HepG2 (cell line): ENCODE measurements at regions not wholly inside any gene's neighbourhood (a gene's known extent, or its start where the extent isn't known, plus 50 kb on each side); places are given as distances from the start of the nearest gene placed in this dataset.

Source experiments
- ATAC-seq: fragments of 200-7000 bp; cut with Tn5 transposase; 3 replicates; pipeline ENCODE4 v1.9.1; 2020; ENCODE audit warnings: mild to moderate bottlenecking, moderate library complexity
- BruUV-seq: library from RNA; stranded (reverse); fragments of 400-500 nt; replicated peaks from 2 replicates; lab custom pipeline; 2021; lab: Mats Ljungman, UMichigan
- CTCF ChIA-PET: fragments of 300-600 bp; formaldehyde crosslinking; extraction: SDS; loops from one replicate; lab custom pipeline; 2021; ENCODE audit warnings: low total read pairs, inconsistent platforms, low intra/inter-chr PET ratio; lab: Yijun Ruan, JAX
- POLR2A ChIA-PET: fragments of 350-600 bp; sonication (Branson Sonifier 250); formaldehyde crosslinking; loops from one replicate; lab custom pipeline; 2020; ENCODE audit warnings: antibody characterized with exemption, inconsistent platforms; lab: Yijun Ruan, JAX
- DNase-seq: peaks from one replicate; pipeline ENCODE4 v3.0.0-alpha.2; 2015; ENCODE audit warnings: low spot score
- FAIRE-seq: peaks from 3 replicates; lab custom pipeline; 2011; peaks lifted over from hg19 to GRCh38; lab: Jason Lieb, UNC
- H2AFZ ChIP-seq: one replicate; pipeline ENCODE4 v1.6.1; 2011; ENCODE audit warnings: low read length, inconsistent platforms
- H3K27ac ChIP-seq: fragments of 300-600 bp; 3 replicates; pipeline ENCODE4 v1.8.0; 2011; ENCODE audit warnings: mixed run types, mild to moderate bottlenecking, mixed read lengths, low read length, inconsistent platforms; ENCODE audit not compliant: insufficient read depth; ENCODE audit errors: extremely low read length
- H3K27me3 ChIP-seq, 2 experiments: fragments of 200-600 bp in 1 of 2; 2 replicates in 1 of 2; 3 replicates in 1 of 2; pipeline versions ENCODE4 v1.6.0 to v1.8.0; 2011; ENCODE audit warnings: low read length in 2 of 2, mild to moderate bottlenecking in 2 of 2, moderate library complexity in 2 of 2, inconsistent platforms in 1 of 2; ENCODE audit not compliant: insufficient read depth in 2 of 2, control insufficient read depth in 1 of 2
- H3K36me3 ChIP-seq, 2 experiments: fragments of 200-600 bp in 1 of 2; replicated peaks in 1 of 2; 2 replicates in 1 of 2; 3 replicates in 1 of 2; pipeline versions ENCODE4 v1.5.1 to v1.8.0; 2011; ENCODE audit warnings: low read length in 2 of 2, inconsistent platforms in 1 of 2; ENCODE audit not compliant: insufficient read depth in 2 of 2, control insufficient read depth in 1 of 2
- H3K4me1 ChIP-seq: 2 replicates; pipeline ENCODE4 v1.5.1; 2012; ENCODE audit warnings: low read length, inconsistent platforms; ENCODE audit not compliant: insufficient read depth
- H3K4me2 ChIP-seq: 2 replicates; pipeline ENCODE4 v1.6.0; 2011; ENCODE audit warnings: low read depth, low read length, inconsistent platforms
- H3K4me3 ChIP-seq, 3 experiments: fragments of 200-600 bp in 1 of 3; sonication (generic), shearing (Covaris generic) in 1 of 3; replicated peaks in 1 of 3; 2 replicates each; pipeline ENCODE4 v1.5.1; 2011 to 2016; ENCODE audit warnings: low read length in 3 of 3, inconsistent platforms in 2 of 3, low read depth in 2 of 3, mild to moderate bottlenecking in 2 of 3, control low read depth in 1 of 3, mixed read lengths in 1 of 3; ENCODE audit not compliant: insufficient read depth in 1 of 3
- H3K79me2 ChIP-seq: one replicate; pipeline ENCODE4 v1.6.1; 2011; ENCODE audit warnings: low read length, inconsistent platforms; ENCODE audit not compliant: insufficient read depth
- H3K9ac ChIP-seq: 2 replicates; pipeline ENCODE4 v1.6.0; 2011; ENCODE audit warnings: mild to moderate bottlenecking, low read depth, low read length, inconsistent platforms; ENCODE audit not compliant: insufficient read depth
- H3K9me3 ChIP-seq: 2 replicates; pipeline ENCODE4 v1.5.1; 2012; ENCODE audit warnings: mild to moderate bottlenecking, low read length
- H4K20me1 ChIP-seq: 2 replicates; pipeline ENCODE4 v1.6.0; 2011; ENCODE audit warnings: inconsistent platforms, mild to moderate bottlenecking, low read length, moderate library complexity; ENCODE audit not compliant: insufficient read depth
- ARNT ChIP-seq: fragments of 450-650 bp; IDR thresholded peaks from 2 replicates; pipeline ENCODE4 v1.6.1; 2017
- EHMT2 ChIP-seq: fragments of 200-600 bp; sonication (generic); IDR thresholded peaks from 2 replicates; pipeline ENCODE4 v1.7.0; 2017; ENCODE audit warnings: antibody characterized with exemption, low read depth, low read length, borderline replicate concordance
- FLYWCH1 ChIP-seq: sonication (generic); formaldehyde crosslinking; IDR thresholded peaks from 2 replicates; pipeline ENCODE4 v1.8.1; 2023; ENCODE audit warnings: mild to moderate bottlenecking, missing genetic modification reagents
- GABPA ChIP-seq, 2 experiments: IDR thresholded peaks; 2 replicates each; pipeline ENCODE4 v1.6.1; 2011 to 2016; ENCODE audit warnings: low read depth in 2 of 2, low read length in 1 of 2, missing biosample characterization in 1 of 2, missing genetic modification characterization in 1 of 2
- HHEX ChIP-seq: IDR thresholded peaks from 2 replicates; pipeline ENCODE4 v1.6.1; 2016; ENCODE audit warnings: control low read depth
- HNF1A ChIP-seq, 2 experiments: sonication (generic) in 1 of 2; formaldehyde crosslinking in 1 of 2; IDR thresholded peaks; 2 replicates each; pipeline versions ENCODE4 v1.4.0 to v1.6.1; 2016 to 2020; ENCODE audit warnings: borderline replicate concordance in 1 of 2, low read depth in 1 of 2, mild to moderate bottlenecking in 1 of 2, missing genetic modification reagents in 1 of 2
- JUNB ChIP-seq: sonication (generic); formaldehyde crosslinking; IDR thresholded peaks from 2 replicates; pipeline ENCODE4 v1.8.0; 2022; ENCODE audit warnings: missing genetic modification reagents, mild to moderate bottlenecking, borderline replicate concordance
- JUND ChIP-seq: sonication (generic); formaldehyde crosslinking; IDR thresholded peaks from 2 replicates; pipeline ENCODE4 v1.8.0; 2022; ENCODE audit warnings: mild to moderate bottlenecking, missing genetic modification reagents
- KAT8 ChIP-seq: IDR thresholded peaks from 2 replicates; pipeline ENCODE4 v1.6.1; 2016; ENCODE audit warnings: missing genetic modification reagents, missing compliant biosample characterization
- MIXL1 ChIP-seq: IDR thresholded peaks from 2 replicates; pipeline ENCODE4 v1.6.1; 2016
- MYNN ChIP-seq: sonication (generic); formaldehyde crosslinking; IDR thresholded peaks from 2 replicates; pipeline ENCODE4 v1.4.0; 2020; ENCODE audit warnings: mild to moderate bottlenecking, low read depth, missing genetic modification reagents
- NFYB ChIP-seq: sonication (generic); formaldehyde crosslinking; IDR thresholded peaks from 2 replicates; pipeline ENCODE4 v1.4.0; 2020; ENCODE audit warnings: missing genetic modification reagents
- PCBP2 ChIP-seq: fragments of 200-400 bp; formaldehyde crosslinking; optimal IDR thresholded peaks from 2 replicates; pipeline ENCODE3; 2018; ENCODE audit warnings: low read length, low read depth; ENCODE audit not compliant: poor library complexity, severe bottlenecking
- RBM39 ChIP-seq: fragments of 200-400 bp; formaldehyde crosslinking; IDR thresholded peaks from one replicate; pipeline ENCODE4 v1.6.1; 2018; ENCODE audit warnings: antibody characterized with exemption, mild to moderate bottlenecking, low read depth, low read length; ENCODE audit not compliant: poor library complexity, severe bottlenecking
- SIN3B ChIP-seq: fragments of 150-350 bp; IDR thresholded peaks from 2 replicates; pipeline ENCODE4 v1.6.1; 2014; ENCODE audit warnings: low read length
- SMYD3 ChIP-seq: sonication (generic); formaldehyde crosslinking; IDR thresholded peaks from 2 replicates; pipeline ENCODE4 v1.8.1; 2023; ENCODE audit warnings: mild to moderate bottlenecking, missing genetic modification reagents
- ZFYVE20 ChIP-seq: sonication (generic); formaldehyde crosslinking; IDR thresholded peaks from 2 replicates; pipeline ENCODE4 v1.8.0; 2023; ENCODE audit warnings: low read depth, mild to moderate bottlenecking, moderate library complexity, missing genetic modification reagents, borderline replicate concordance
- ZNF414 ChIP-seq: sonication (generic); formaldehyde crosslinking; IDR thresholded peaks from 2 replicates; pipeline ENCODE4 v1.5.0; 2020; ENCODE audit warnings: missing genetic modification reagents
- ZNF576 ChIP-seq: sonication (generic); formaldehyde crosslinking; IDR thresholded peaks from 2 replicates; pipeline ENCODE4 v1.4.0; 2020; ENCODE audit warnings: mild to moderate bottlenecking, missing genetic modification reagents
- ZNF605 ChIP-seq: sonication (generic); formaldehyde crosslinking; IDR thresholded peaks from 2 replicates; pipeline ENCODE4 v1.8.0; 2022; ENCODE audit warnings: mild to moderate bottlenecking, missing genetic modification reagents
- WGBS: methylation state at CpG from one replicate; pipeline ENCODE4 v1.1.6; 2017; ENCODE audit warnings: low lambda C conversion rate; 5-methylcytosine and 5-hydroxymethylcytosine counted together
- in situ Hi-C: cut with HindIII; loops from 2 replicates; pipeline ENCODE4 v1.10.0; 2017; ENCODE audit warnings: low pct_unique_long_range_greater_than_20kb; ENCODE audit not compliant: extremely low pct_ligation_motif_present
- intact Hi-C: fragments of 100-400 bp; cut with micrococcal nuclease; formaldehyde crosslinking; loops from one replicate; pipeline ENCODE4 v1.10.0; 2022; ENCODE audit not compliant: unreplicated experiment

GRCh38 chr5:131079232-131079631, 85.8 kb downstream of the HINT1 start (continued):
- no peak for TF ChIP-seq HNF1A (IDR thresholded peaks at IDR 0.05; ENCODE audit: low read depth)
- no peak for TF ChIP-seq HNF1A (CRISPR knock-in tag; IDR thresholded peaks at IDR 0.05; ENCODE audit: borderline replicate concordance)

- BruUV-seq: no TSS peak
- H3K36me3 ChIP-seq: no peaks in the 10 kb centered on the region
- ChIA-PET CTCF (no interaction called here), POLR2A (no interaction called here)
- no peaks in the 10 kb centered on the region for H3K27me3 ChIP-seq
- WGBS: 3% methylated on average over 2 of the region's 2 CpGs
- H3K27ac ChIP-seq: no peak overlapping the region
- H3K4me2 ChIP-seq: no peak overlapping the region
- ATAC-seq (no peak), FAIRE-seq (no peak), DNase-seq (no peak)
- H3K9ac ChIP-seq: no peak overlapping the region
- intact Hi-C loops (no loop called here), in situ Hi-C loops (no loop called here)
- H3K79me2 ChIP-seq: no peaks in the 10 kb centered on the region
- no peak overlapping the region for H3K4me3 ChIP-seq
- H3K9me3 ChIP-seq: no peaks in the 10 kb centered on the region
- no peaks in the 10 kb centered on the region for H4K20me1 ChIP-seq
- no peak overlapping the region for H2AFZ ChIP-seq
- H3K4me1 ChIP-seq: no peaks in the 10 kb centered on the region
- TF ChIP-seq ZNF414 (CRISPR knock-in tag) (no peak), EHMT2 (no peak), RBM39 (no peak), KAT8 (no peak), GABPA (IDR thresholded peaks at IDR 0.05; ENCODE audit: low read depth, low read length) (no peak), GABPA (CRISPR knock-in tag; IDR thresholded peaks at IDR 0.05; ENCODE audit: low read depth) (no peak), ZNF605 (CRISPR knock-in tag) (no peak), SMYD3 (CRISPR knock-in tag) (no peak), JUNB (CRISPR knock-in tag) (no peak), ZNF576 (CRISPR knock-in tag) (no peak), MIXL1 (CRISPR knock-in tag) (no peak), HHEX (CRISPR knock-in tag) (no peak), ZFYVE20 (no peak), FLYWCH1 (CRISPR knock-in tag) (no peak), PCBP2 (no peak), MYNN (CRISPR knock-in tag) (no peak), SIN3B (no peak), JUND (CRISPR knock-in tag) (no peak), ARNT (no peak), NFYB (CRISPR knock-in tag) (no peak)
Observed at GRCh38 chr5:131068893-131069643, 96.0 kb downstream of the HINT1 start.
